ENCODE measurements at regions not wholly inside any gene's neighbourhood (a gene's known extent, or its start where the extent isn't known, plus 50 kb on each side); places are given as distances from the start of the nearest gene placed in this dataset.

DNA sequence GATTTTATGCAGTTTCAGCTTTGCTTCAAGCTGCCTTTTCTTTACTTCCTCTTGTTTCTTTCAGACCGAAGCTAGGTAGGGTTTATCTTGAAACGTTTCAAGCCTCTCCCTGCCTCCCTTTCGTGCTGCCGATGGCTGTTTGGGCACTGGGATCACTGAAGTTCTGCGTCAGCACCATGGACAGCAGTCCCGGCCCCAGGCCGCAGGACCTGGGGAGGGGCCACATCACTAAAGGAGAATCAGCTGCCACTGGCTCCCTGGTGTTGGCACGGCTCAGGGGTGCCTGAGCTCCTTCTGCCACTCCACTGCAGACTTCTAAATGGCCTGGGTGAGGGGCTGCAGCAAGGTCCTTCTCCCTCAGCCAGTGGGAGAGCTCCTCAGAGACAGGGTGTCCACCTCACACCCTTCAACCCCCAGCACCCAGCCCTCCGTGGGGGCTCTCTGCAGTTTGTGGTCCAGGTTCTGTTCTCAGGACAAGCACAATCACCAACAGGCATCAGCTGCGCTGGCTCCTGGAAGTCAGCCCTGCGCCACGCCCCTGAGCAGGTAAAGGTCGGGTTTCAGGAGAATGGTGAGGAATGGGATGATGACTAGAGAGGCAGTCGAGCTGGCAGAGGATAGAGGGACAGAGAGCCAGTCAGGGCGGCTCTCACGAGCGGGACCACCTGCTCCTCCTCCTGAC is 387.2 kb downstream of the TCERG1L start:
- DNase-seq (ENCODE audit: low read depth in 1 of 2, low spot score in 1 of 2) (no peak), ATAC-seq (no peak), FAIRE-seq (no peak)
- no peak overlapping the region for H3K4me2 ChIP-seq
- CTCF ChIA-PET, result interaction anchor here (1.6 kb wide), 1 partner anchor 11 kb away, joined by 6 read pairs; no protein-coding TSS in a partner anchor
- H3K4me1 ChIP-seq, result no peaks in the 10 kb centered on the region
- no peak overlapping the region for H3K27ac ChIP-seq
- 15% methylated on average over 15 of the region's 17 CpGs for WGBS (ENCODE audit: missing lambda C conversion rate)
- H3K9me3 ChIP-seq, result peaks cover 9% of the 10 kb centered on the region; the same call in 1 of the 3 replicates
- TF ChIP-seq POLR2AphosphoS2 (conservative IDR thresholded peaks at IDR 0.05; ENCODE audit: low read length), result no peak
- TF ChIP-seq, protein P1, sequence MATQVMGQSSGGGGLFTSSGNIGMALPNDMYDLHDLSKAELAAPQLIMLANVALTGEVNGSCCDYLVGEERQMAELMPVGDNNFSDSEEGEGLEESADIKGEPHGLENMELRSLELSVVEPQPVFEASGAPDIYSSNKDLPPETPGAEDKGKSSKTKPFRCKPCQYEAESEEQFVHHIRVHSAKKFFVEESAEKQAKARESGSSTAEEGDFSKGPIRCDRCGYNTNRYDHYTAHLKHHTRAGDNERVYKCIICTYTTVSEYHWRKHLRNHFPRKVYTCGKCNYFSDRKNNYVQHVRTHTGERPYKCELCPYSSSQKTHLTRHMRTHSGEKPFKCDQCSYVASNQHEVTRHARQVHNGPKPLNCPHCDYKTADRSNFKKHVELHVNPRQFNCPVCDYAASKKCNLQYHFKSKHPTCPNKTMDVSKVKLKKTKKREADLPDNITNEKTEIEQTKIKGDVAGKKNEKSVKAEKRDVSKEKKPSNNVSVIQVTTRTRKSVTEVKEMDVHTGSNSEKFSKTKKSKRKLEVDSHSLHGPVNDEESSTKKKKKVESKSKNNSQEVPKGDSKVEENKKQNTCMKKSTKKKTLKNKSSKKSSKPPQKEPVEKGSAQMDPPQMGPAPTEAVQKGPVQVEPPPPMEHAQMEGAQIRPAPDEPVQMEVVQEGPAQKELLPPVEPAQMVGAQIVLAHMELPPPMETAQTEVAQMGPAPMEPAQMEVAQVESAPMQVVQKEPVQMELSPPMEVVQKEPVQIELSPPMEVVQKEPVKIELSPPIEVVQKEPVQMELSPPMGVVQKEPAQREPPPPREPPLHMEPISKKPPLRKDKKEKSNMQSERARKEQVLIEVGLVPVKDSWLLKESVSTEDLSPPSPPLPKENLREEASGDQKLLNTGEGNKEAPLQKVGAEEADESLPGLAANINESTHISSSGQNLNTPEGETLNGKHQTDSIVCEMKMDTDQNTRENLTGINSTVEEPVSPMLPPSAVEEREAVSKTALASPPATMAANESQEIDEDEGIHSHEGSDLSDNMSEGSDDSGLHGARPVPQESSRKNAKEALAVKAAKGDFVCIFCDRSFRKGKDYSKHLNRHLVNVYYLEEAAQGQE (IDR thresholded peaks at IDR 0.05), result peak; percentile 89
- POLR2A ChIA-PET, result no interaction called here
- no peak overlapping the region for H3K4me3 ChIP-seq

DNA sequence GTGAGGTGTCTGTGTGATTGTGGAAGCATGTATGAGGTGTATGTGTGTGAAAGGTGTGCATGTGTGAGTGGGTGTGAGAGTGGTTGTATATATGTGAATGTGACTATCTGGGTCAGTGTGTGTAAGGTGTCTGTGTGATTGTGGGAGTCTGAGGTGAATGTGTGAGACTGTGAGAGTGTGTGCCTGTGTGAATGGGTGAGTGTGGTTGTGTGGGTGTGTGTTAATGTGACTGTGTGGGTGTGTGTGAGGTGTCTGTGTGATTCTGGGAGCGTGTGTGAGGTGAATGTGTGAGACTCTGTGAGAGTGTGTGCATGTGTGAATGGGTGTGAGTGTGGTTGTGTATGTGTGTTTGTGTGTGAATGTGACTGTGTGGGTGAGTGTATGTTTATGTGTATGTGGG is 385.1 kb downstream of the TCERG1L start:
- Histone ChIP-seq H3K4me3 (no peak overlapping the region), H3K27ac (no peak overlapping the region), H3K4me1 (no peaks in the 10 kb centered on the region), H3K4me2 (no peak overlapping the region), H3K9me3 (peaks cover 9% of the 10 kb centered on the region; the same call in 1 of the 3 replicates)
- ChIA-PET POLR2A (no interaction called here), CTCF (interaction anchor here (0.7 kb wide), 1 partner anchor 415 kb away, joined by 3 read pairs; no protein-coding TSS in a partner anchor)
- ATAC-seq (no peak), FAIRE-seq (no peak), DNase-seq (ENCODE audit: low read depth in 1 of 2, low spot score in 1 of 2) (no peak)
- 5% methylated on average over 1 of the region's 1 CpG for WGBS (ENCODE audit: missing lambda C conversion rate)
- TF ChIP-seq HOXB13 (CRISPR knock-in tag; IDR thresholded peaks at IDR 0.05; ENCODE audit: low read depth), result no peak
- TF ChIP-seq CBX8 (IDR thresholded peaks at IDR 0.05), result no peak
- TF ChIP-seq EP300 (IDR thresholded peaks at IDR 0.05), result no peak
- TF ChIP-seq ZFP36 (IDR thresholded peaks at IDR 0.05; ENCODE audit: borderline replicate concordance, partially characterized antibody), result no peak
- TF ChIP-seq TFCP2L1 (CRISPR knock-in tag; IDR thresholded peaks at IDR 0.05), result no peak
- no peak for TF ChIP-seq CHD4 (IDR thresholded peaks at IDR 0.05; ENCODE audit: borderline replicate concordance)
- TF ChIP-seq RARB (CRISPR knock-in tag; IDR thresholded peaks at IDR 0.05), result no peak
- TF ChIP-seq RAD21 (conservative IDR thresholded peaks at IDR 0.05 in 1 of 2, IDR thresholded peaks at IDR 0.05 in 1 of 2), result no peak
- TF ChIP-seq HEYL (CRISPR knock-in tag; IDR thresholded peaks at IDR 0.05), result no peak
- no peak for TF ChIP-seq FOSB (CRISPR knock-in tag; IDR thresholded peaks at IDR 0.05)

DNA sequence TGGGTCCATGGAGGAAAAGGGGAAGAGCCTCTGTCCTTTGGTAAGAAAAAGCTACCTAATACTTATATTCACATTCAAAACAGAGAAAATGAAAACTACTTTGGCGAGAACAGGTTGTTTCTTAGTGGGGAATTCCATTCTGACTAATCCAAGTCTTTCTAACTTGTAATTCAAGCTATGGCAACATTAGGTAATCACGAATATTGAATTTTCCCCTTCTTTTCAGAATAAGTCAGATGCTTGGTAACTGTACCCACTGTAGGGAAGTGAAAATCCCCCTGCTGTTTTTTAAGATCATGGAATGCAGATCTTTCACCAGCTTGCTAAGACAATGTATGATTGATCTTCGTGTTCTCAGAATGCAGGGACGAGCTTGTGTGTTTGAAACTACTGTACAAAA is 384.4 kb downstream of the TCERG1L start:
- H3K9me3 ChIP-seq, result peaks cover 9% of the 10 kb centered on the region; the same call in 1 of the 3 replicates
- FAIRE-seq (no peak), DNase-seq (ENCODE audit: low read depth in 1 of 2, low spot score in 1 of 2) (no peak), ATAC-seq (no peak)
- WGBS (ENCODE audit: missing lambda C conversion rate), result under 1% methylated on average over 4 of the region's 4 CpGs
- ChIA-PET CTCF (interaction anchor here (1.1 kb wide), 1 partner anchor 13 kb away, joined by 3 read pairs; no protein-coding TSS in a partner anchor), POLR2A (no interaction called here)
- H3K4me2 ChIP-seq, result no peak overlapping the region
- H3K4me1 ChIP-seq, result no peaks in the 10 kb centered on the region
- H3K27ac ChIP-seq, result no peak overlapping the region
- H3K4me3 ChIP-seq, result no peak overlapping the region
- TF ChIP-seq, protein P1 (IDR thresholded peaks at IDR 0.05), result no peak
- TF ChIP-seq ZFP36 (IDR thresholded peaks at IDR 0.05; ENCODE audit: borderline replicate concordance, partially characterized antibody) (no peak), MYC (IDR thresholded peaks at IDR 0.05; ENCODE audit: borderline replicate concordance, low read length) (no peak), MAZ (IDR thresholded peaks at IDR 0.05; ENCODE audit: borderline replicate concordance, low read depth, low read length) (no peak), FOSL2 (IDR thresholded peaks at IDR 0.05) (no peak), FOSL2 (CRISPR knock-in tag; IDR thresholded peaks at IDR 0.05) (no peak), ZSCAN20 (CRISPR knock-in tag; IDR thresholded peaks at IDR 0.05) (no peak), POLR2A (IDR thresholded peaks at IDR 0.05; ENCODE audit: low read length) (no peak), EHMT2 (IDR thresholded peaks at IDR 0.05; ENCODE audit: low read depth) (no peak), HEYL (CRISPR knock-in tag; IDR thresholded peaks at IDR 0.05) (no peak), HDAC2 (IDR thresholded peaks at IDR 0.05) (no peak), RFX5 (IDR thresholded peaks at IDR 0.05) (no peak), TFCP2L1 (CRISPR knock-in tag; IDR thresholded peaks at IDR 0.05) (no peak)
- TF ChIP-seq, protein P2, sequence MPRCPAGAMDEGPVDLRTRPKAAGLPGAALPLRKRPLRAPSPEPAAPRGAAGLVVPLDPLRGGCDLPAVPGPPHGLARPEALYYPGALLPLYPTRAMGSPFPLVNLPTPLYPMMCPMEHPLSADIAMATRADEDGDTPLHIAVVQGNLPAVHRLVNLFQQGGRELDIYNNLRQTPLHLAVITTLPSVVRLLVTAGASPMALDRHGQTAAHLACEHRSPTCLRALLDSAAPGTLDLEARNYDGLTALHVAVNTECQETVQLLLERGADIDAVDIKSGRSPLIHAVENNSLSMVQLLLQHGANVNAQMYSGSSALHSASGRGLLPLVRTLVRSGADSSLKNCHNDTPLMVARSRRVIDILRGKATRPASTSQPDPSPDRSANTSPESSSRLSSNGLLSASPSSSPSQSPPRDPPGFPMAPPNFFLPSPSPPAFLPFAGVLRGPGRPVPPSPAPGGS (IDR thresholded peaks at IDR 0.05), result no peak
- TF ChIP-seq, protein P3, sequence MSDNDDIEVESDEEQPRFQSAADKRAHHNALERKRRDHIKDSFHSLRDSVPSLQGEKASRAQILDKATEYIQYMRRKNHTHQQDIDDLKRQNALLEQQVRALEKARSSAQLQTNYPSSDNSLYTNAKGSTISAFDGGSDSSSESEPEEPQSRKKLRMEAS (IDR thresholded peaks at IDR 0.05), result no peak

Measured in A549 (cell line).